Stimulated activated CD4-positive, alpha-beta T cell treated with anti-CD3 and anti-CD28 coated beads, Interleukin-4, amount 100 ng/mL, for 48 hours (primary cell): ENCODE measurements at regions not wholly inside any gene's neighbourhood (a gene's known extent, or its start where the extent isn't known, plus 50 kb on each side); places are given as distances from the start of the nearest gene placed in this dataset.

Source experiments
- DNase-seq, 2 donors: peaks; one replicate each; pipeline ENCODE4 v3.0.0-alpha.2; 2020; ENCODE audit warnings: low read depth in 2 of 2

DNA sequence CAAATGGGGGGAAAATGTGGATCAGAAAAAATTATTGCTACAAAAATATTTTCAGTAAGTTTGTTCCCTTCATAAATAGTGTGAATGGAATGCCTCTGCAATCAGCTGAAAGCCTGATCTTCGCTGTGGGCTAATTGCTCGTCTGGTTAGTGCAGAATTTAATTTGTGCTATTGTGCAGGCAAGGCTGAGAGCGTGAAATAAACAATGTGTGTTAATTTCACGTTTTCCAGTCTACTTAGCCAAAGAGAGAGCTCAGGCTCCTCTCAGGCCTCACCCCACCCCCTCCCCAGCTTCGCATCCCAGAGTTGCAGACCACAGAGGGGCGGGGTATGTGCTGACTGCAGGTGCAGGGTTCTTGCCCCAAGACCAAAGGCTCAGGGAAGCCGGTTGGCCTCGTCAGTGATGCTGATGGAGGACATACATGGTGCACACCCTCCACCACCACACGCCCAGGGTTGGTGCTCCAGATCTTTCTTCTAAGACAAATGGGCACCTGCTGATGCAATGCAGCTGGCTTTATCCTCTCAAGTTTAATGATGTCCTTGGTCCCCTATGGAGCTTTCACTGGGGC lies 302.6 kb upstream of the SLC14A2 start:
- DNase-seq, result no peak

DNA sequence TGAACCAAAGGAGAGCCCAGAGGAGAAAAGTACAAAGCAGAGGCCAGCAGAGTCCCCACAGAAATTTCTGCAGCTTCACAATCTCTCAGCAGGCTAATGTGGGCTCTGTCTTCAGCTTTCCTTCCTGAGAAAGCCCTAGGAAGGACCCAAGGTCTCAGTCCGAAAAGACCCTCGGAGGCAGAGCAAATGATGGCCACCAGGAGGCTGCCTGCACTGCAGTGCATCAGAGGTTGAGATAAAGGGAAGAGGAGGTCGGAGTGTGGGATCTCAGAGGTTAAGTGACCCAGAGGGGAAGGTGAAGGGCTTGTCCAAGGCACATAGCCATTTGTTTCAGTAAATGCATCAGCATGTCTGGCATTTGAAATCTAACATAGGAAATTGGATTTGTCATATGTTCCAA lies 299.1 kb upstream of the SLC14A2 start:
- DNase-seq, result no peak

DNA sequence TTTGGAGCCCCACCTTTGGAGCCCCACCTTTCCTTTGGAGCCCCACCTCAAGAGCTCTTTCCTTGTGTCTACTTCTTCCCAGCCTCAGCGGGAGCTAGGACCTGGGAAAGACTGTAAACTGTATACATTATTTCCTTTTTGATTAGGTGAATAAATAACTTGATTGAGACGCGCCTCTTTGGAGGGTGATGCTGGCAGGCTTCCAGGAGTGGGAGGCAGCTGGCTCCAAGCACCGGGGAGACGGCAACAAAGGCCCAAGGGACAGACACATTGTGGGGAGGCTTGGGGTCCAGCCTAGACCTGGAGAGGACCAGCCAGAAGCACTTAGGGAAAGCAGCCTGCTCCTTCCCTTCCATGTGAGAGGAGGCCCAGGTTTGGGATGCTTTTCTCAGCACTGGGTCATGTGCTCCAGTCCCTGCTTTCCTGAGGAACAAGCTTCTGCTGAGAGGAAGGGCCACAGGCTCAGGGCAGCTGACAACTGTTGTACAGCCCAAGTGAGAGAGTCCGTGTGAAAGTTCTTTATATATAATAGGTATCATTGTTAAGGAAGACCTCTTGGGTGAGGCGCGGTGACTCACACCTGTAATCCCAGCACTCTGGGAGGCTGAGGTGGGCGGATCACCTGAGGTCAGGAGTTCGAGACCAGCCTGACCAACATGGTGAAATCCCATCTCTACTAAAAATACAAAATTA lies 297.2 kb upstream of the SLC14A2 start:
- DNase-seq, result no peak

DNA sequence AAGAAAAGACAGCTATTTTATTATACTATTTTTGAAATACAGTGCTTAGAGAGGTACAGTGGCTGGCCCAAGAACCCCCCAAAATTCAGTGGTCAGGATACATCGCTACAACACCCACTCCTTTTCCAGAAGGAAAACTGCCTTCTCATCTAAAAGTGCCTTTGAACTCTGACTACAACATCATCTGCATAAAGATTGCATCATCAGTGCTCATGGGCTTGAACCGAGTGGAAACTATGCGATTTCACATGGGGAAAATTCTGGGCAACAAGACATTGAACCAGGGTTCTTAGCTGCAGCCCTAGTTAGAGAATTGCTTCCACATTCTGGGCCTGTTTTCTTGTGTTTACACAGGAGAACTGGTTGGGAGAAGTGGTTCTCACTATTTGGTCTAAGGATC lies 294.6 kb upstream of the SLC14A2 start:
- DNase-seq, result no peak

DNA sequence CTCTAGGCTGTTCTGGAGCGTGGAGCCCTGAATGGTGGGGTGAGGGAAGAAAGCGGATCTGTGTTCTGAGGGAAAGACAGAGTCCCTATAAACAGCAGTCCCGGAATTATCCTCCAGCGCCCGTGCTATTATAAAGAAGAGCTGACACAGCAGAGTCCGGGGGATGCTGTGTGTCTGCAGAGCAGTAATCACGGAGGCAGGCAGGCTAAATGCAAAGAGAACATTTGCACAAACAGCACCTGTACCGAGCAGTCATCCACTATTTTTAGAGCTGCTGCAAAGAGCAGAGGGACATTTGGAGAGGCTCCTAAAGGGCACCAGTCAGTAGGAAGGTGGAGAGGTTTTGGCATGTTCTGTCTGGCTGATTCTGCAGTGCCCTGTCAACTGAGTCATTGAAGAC lies 293.8 kb upstream of the SLC14A2 start:
- DNase-seq, result no peak

DNA sequence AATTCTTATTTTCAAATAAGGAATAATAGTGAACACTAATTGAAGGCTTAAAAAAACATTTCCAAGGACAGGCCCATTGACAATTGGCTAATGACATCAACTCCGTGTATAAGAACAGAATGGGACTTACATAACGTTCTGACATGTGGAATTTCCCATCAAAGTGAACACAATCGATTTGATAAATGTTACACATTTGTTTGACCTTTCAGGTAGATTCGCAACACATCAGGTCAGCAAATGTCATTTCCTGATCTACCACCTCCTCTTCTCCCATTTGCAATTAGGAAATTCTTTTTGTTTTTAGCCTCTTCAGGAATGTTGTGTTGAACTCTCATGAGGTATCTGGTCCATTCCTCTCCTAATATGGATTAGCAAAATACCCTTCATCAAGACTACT lies 292.9 kb upstream of the SLC14A2 start:
- no peak for DNase-seq

DNA sequence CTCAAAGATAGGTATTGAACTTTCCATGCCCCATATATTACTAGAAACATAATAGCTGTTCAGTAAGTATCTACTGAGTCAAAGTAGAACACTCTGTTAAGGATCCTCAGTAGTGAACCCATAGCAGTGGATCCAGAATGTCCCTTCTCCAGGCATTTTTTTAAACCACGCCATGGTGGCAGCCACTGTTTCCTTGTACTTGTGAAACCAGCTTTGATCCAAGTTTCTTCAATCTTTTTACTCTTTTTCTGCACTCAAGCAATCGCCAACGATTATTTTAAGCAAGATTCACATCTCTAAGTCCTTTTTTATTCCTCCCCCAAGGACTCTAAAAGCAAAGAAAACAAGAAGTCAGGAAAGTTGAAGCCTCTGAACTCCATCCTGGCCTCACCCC lies 291.2 kb upstream of the SLC14A2 start:
- no peak for DNase-seq

DNA sequence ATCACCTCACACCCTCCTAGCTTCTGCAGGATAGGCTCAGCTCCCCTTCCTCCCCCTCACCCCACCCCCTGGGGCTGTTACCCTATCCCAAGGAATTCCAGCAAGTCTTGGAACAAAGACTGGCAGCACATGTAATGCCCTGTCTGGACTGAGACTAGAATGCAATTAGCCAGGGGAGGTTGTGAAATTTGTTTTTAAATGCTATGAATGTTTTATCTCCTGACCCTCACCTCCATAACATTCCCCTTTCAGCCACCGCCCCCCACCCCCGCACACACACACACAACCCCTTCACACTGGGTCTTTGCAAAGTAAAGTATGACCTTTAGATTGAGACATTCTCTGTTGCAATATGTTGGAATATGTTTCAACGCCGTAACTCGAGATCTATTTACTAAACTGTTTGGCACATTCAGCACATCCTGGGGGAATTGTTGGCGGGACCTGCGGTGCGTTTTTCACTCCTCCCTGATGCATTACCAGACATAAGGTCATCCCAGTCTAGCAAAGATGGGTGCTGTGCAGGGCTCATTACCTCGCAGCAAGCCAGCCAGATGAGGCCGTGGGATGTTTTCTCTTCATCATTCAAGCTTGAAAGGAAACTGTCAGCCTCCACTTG lies 290.7 kb upstream of the SLC14A2 start:
- DNase-seq, result no peak

DNA sequence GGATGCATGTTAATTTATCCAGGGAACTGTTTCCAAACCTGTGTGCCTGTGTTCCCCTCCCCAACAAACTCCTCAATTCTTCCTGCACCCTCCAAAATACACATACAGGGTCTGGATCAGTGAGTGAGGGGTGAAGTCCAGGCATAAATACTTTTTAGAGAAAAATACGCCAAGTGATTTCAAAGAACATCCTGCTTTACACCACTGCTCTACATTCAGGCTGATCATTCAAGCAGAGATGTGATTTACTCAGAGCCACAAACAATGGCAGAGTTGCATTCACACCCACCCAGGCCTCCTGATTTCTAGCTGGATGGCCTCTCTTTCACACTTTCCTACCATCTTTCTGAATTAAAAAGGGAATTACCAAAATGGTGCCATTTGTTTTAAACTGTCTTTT lies 289.5 kb upstream of the SLC14A2 start:
- DNase-seq, result no peak

DNA sequence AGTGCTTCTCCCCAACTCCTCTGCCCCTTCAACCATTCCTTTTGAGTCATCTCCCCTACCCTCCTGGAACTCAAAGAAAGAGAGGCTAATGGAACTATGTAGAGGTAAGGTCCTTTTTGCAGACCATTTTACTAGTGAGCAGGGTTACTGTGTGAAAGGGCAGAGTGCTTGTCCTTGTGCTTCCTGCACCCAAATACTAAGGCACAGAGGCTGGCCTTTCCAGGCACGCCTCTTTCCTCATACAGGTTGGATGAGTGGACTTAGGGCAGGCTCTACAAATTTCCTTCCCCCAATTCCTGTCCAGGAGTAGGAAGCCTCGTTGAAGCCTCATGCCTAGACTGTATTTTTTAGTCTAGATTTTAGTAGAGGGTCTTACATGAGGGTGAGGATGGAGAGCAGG lies 288.8 kb upstream of the SLC14A2 start:
- DNase-seq, result no peak

DNA sequence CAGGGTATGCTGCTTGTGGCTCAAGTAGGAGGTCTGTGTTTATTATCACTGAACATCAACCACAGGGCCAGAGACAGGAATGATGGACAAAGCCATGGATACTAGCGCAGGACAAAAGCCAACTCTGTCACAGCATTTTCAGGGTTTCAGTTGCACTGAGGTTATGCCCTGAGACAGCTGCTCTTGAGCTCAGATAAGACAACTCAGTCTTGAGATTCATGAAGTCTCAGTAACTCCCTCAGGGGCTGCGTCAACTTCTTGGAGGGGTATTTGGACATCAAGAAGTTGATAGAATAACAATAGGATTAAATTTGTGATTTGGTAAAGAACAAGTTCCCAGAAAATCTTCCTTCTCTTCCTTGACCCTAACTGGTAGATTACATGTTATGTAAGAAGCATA lies 287.0 kb upstream of the SLC14A2 start:
- no peak for DNase-seq

DNA sequence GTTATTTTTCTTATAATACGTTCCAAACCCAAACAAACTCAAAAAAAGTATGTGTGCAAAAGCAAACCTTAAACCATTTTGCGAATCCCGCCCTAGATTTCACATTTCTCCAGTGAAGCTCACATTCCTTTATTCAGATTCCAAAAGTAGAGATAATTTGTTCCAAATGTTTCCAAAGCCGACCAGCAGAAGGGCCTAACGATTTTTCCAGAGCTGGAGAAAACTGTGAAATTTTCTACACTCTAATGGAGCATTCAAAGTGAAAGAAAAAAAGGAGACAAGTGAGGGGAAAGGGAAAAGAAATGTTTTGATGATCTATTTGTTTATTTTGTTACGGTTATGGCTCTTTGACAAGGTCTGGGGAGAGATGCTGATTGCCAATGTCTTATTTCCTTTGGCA lies 286.5 kb upstream of the SLC14A2 start:
- no peak for DNase-seq

DNA sequence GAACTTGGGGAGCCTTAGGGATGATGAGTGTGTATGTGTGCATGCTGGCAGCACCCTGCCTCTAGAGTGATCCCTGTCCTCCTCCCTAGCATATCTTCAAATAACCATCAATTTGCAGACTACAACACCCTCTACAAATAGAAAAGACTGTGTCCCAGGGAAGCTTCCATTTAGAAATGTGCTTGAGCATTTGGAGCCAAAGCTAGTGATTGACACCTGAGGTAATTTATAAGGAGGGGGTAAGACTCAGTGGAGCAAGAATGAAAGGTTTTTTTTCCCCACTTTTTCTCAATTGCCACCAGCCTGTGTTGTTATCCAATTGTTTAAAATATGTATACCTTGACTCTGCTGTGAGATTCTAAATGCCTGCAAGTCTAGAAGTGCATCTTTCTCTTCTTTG lies 286.0 kb upstream of the SLC14A2 start:
- no peak for DNase-seq

DNA sequence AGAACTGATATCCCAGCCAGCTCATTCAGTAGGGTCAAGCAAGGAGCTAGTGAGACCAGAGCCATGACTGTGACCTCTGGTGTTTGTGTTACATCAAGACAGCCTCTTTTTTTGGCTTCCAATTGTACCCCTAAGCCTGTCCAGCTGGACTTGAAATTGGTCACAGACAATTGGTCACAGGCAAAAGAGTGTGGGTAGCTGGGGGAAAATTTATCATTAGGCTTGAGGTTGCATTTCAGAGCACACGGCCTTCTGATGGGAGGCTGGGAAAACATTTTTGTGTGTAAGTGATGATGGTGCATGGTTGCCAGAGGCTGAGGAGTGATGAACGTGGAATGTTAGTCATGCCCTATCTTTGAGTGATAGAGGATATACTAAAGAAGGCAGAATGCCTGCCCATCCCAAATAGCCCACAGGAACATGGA lies 285.1 kb upstream of the SLC14A2 start:
- DNase-seq, result no peak

DNA sequence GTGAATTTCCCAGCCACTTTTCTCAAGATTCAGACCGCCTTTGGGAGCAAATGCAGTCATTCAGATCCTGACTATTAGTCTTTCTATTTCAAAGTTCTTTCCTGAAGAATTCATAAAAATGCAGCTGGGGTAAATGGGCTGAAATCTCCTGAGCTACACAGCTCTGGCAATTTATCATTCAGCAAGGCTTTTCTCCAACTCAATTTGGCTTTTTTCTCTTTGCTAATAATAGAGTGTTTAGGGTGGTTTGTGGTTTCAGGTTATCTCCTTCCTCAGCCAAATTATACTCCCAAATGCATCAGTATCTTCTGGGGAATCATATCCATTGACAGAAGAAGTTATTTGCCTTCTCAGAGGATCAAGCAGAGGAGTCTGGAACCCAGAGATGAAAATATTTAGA lies 282.4 kb upstream of the SLC14A2 start:
- DNase-seq, result no peak

DNA sequence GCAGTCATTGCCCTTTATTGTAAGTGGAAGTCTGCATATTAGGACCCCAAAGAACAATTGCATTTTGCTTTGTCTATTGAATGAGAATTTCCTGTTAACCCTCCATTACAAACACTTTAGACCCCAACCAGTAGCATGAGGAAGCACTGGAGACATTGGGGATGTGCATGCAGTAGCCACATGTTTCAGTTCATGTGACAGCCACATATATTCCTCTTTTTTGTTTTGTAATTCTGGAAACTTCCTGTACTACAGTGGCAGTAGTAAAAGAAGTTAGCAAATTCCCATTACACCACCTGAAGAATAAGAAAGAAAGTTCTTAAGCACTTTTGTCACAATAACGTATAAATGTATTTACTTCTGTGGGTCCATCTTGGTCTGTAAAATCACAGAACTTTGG lies 281.1 kb upstream of the SLC14A2 start:
- DNase-seq, result no peak

DNA sequence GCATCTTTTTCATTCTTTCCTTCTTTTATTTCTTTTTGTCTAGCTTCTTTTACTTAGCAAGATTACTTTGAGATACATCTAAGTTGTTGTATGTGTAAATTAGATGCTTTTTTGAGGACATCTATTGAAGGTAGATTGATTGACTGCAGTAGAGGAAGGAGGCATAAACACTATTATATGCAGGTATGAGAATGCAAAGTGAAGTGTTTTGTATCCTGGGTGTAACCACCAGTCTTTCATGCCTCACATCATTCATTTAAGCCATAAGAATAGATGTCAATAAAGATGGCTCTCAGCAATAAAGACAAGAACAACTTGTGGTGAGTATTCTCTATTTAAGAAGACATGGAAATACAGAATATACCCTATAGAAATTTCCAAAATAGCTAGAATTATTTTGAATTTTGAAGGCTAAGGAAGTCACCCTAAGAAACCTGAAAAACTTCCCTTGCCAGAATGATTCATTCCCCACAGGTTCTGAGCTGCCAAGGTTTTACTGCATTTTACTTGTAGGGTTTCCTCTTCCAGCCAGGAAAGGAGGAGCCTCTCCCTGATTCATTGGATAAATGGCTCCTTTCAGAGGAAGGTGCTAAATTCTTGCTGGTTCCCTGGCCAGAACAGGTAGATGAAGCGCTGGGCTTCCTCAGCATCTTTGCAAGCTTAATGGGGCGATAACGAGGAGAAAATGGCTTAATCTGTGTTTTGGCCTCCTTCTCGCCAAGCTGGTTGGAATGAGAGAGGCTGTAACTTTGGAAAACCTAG lies 279.8 kb upstream of the SLC14A2 start:
- no peak for DNase-seq

DNA sequence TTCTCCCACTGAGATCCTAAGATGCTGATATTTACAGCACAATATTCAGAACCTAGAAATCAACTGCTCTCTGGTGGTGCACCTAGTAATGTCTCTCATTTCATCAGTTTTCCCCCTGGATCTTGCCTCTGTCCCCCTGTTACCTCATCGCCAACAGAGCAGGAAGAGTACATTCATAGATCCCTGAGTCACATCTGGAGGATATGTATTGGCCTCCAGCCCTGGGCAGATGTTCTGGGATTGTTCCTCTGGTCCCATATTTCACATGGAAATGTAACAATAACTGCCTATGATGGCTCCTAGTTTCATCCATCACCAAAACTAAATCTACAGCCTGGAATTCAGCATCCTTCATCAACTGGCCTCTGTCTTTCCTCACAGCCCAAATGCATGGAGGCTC lies 278.8 kb upstream of the SLC14A2 start:
- no peak for DNase-seq

DNA sequence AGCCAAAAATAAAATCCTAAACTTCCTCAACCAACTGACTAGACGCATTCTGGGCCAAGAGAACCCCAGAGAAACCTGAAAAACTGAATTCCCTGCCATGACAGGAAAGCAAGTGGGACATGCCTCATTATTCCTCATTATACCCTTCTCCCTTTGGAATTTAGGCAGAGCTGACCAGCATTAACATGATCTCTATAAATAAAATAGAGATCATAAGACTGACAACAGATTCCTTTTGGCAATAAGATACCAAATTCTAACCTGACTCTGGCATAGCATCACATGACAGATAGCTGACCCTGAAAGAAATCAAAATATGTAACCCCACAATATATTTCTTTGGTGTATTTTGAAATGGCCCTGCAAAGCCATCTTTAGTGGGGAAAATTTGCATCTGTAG lies 277.8 kb upstream of the SLC14A2 start:
- DNase-seq, result no peak

DNA sequence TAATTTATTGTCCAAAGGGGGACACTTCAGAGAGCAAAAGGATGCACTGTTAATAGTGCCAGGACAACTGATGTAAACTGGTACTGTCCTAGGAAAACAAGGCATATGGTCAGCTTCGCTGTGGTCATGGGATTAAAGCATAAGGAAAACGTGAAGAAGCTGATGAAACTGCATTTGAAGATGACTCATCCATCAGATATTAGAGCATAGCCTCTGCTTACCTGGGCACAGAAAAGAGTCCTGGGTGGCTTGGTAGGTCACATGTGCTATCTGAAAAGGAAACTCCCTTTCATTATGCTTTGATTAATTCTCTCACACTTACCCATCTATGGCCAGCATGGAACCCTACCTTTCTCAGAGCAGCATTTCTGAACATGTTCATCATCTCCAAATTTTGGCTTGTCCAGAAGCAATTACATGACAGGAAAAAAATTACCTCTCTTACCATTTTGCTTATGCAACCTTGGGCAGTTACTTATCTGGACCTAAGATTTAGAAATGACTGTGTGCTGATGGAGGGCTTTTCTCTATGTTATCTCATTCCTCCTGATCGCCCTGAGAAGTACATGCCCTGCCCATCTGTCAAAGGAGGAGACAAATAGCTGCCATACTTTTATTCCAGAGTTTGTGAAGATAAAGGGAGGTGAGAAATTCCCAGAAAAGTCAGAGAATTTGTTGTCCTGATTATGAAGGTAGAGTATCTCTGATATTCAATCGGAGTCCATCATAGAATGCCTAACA lies 275.3 kb upstream of the SLC14A2 start:
- DNase-seq, result no peak

DNA sequence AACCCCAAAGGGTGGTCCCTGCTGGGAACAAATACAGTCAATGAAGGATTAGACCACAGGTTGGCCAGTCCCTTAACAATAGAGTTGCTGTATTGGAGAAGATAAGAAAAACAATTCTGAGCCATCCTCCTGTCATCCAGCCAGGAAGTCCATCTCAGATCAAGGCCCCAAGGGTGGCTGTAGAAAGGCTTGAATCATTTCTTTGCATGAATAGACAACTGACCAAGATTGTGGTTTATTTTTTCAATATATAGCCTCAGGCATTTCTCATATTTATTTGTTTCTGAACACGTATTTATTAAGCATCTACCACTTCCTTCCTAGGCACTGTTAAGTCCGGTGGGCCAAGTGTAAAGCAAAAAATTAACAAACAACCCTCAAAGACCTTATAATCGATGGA lies 274.4 kb upstream of the SLC14A2 start:
- DNase-seq, result no peak

DNA sequence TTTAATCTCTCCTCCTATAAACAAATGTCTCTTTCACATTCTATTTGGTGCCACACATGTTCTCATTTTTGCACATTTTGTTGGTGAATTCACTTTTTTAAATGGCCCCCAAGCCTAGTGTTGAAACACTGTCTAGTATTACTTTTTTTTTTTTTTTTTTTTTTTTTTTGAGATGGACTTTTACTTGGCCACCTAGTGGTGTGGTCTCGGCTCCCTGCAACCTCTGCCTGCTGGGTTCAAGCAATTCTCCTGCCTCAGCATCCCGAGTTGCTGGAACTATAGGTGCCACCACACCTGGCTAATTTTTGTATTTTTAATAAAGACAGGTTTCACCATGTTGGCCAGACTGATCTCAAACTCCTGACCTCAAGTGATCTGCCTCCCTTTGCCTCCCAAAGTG lies 273.8 kb upstream of the SLC14A2 start:
- DNase-seq, result no peak
